ENCODE measurements at regions not wholly inside any gene's neighbourhood (a gene's known extent, or its start where the extent isn't known, plus 50 kb on each side); places are given as distances from the start of the nearest gene placed in this dataset.

- no peak overlapping the region for H2AK5ac ChIP-seq (ENCODE audit: low read depth, low read length)
- peak overlapping the region; percentile 15 for H3K18ac ChIP-seq (ENCODE audit: low read length)
- WGBS, 2 donors (ENCODE audit: extremely low coverage in 2 of 2, insufficient read length in 2 of 2, insufficient replicate concordance in 1 of 2): no CpG with 5 or more reads among the region's 8 CpGs
- H4K8ac ChIP-seq (ENCODE audit: low read depth, low read length): no peak overlapping the region
- no peak overlapping the region for H3K23ac ChIP-seq (ENCODE audit: low read depth, low read length, poor library complexity)
- no peak overlapping the region for H4K91ac ChIP-seq (ENCODE audit: low read depth, low read length, poor library complexity)
- no peak overlapping the region for H2BK5ac ChIP-seq (ENCODE audit: low read length)
- H3K4me3 ChIP-seq (ENCODE audit: low read length in 2 of 2): no peak overlapping the region
- H3K4me2 ChIP-seq (ENCODE audit: insufficient read depth, low read length, poor library complexity, severe bottlenecking): no peak overlapping the region
- no peaks in the 10 kb centered on the region for H3K27me3 ChIP-seq (ENCODE audit: control insufficient read depth in 3 of 3, insufficient read depth in 3 of 3, low read depth in 1 of 3, low read length in 3 of 3)
- no peak overlapping the region for H2AFZ ChIP-seq (ENCODE audit: low read length)
- no peak overlapping the region for H3K9ac ChIP-seq (ENCODE audit: low read depth, low read length, poor library complexity)
- no peaks in the 10 kb centered on the region for H3K36me3 ChIP-seq (replicated peaks in 1 of 2; ENCODE audit: control insufficient read depth in 2 of 2, insufficient read depth in 2 of 2, low read length in 2 of 2)
- H2BK12ac ChIP-seq (ENCODE audit: low read length): no peak overlapping the region
- no peak overlapping the region for H3K4ac ChIP-seq (ENCODE audit: low read length)
- H3K27ac ChIP-seq (replicated peaks; ENCODE audit: low read length): no peak overlapping the region
- DNase-seq (ENCODE audit: low spot score): no peak
- H3K9me3 ChIP-seq (replicated peaks in 1 of 2; ENCODE audit: control insufficient read depth in 2 of 2, insufficient read depth in 1 of 2, low read depth in 1 of 2, low read length in 2 of 2): no peaks in the 10 kb centered on the region
- H3K4me1 ChIP-seq (ENCODE audit: control insufficient read depth in 2 of 2, insufficient read depth in 1 of 2, low read depth in 1 of 2, low read length in 2 of 2): peaks cover 0 to 3% of the 10 kb centered on the region in 2 donors
- no peak overlapping the region for H2BK120ac ChIP-seq (ENCODE audit: low read depth, low read length)
- H2BK15ac ChIP-seq (ENCODE audit: low read length): no peak overlapping the region
- no peaks in the 10 kb centered on the region for H3K79me1 ChIP-seq (ENCODE audit: low read depth, low read length)
- H3K14ac ChIP-seq (ENCODE audit: low read length): no peak overlapping the region
Measured at GRCh38 chr20:40442181-40442963, 246.7 kb downstream of the MAFB start.

DNA sequence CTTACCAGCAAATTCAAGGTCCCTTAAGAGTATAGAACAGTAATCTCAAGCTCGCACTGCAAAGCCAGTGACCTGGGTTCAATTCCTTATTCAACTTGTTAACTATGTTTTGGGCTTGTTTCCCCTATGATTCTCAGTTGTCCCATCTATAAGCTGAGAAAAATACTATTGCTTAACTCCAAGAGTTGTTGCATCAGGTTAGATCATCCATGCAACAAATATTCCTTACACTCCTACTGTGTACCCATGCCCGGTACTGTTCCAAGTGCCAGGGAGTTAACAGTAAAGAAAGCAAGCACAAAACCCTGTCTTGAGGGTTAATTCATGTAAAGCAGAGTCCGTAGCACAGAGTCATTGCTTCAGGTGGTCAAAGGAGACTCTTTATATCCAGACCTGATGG is 247.3 kb downstream of the MAFB start:
- no peaks in the 10 kb centered on the region for H3K4me1 ChIP-seq (ENCODE audit: control insufficient read depth in 2 of 2, insufficient read depth in 1 of 2, low read depth in 1 of 2, low read length in 2 of 2)
- H4K91ac ChIP-seq (ENCODE audit: low read depth, low read length, poor library complexity): no peak overlapping the region
- no CpG with 5 or more reads among the region's 3 CpGs for WGBS, 2 donors (ENCODE audit: extremely low coverage in 2 of 2, insufficient read length in 2 of 2, insufficient replicate concordance in 1 of 2)
- no peaks in the 10 kb centered on the region for H3K27me3 ChIP-seq (ENCODE audit: control insufficient read depth in 3 of 3, insufficient read depth in 3 of 3, low read depth in 1 of 3, low read length in 3 of 3)
- no peak overlapping the region for H2AK5ac ChIP-seq (ENCODE audit: low read depth, low read length)
- no peak overlapping the region for H2BK12ac ChIP-seq (ENCODE audit: low read length)
- no peak overlapping the region for H3K18ac ChIP-seq (ENCODE audit: low read length)
- DNase-seq (ENCODE audit: low spot score): no peak
- H3K9ac ChIP-seq (ENCODE audit: low read depth, low read length, poor library complexity): no peak overlapping the region
- H3K27ac ChIP-seq (replicated peaks; ENCODE audit: low read length): no peak overlapping the region
- H2BK120ac ChIP-seq (ENCODE audit: low read depth, low read length): no peak overlapping the region
- no peak overlapping the region for H3K23ac ChIP-seq (ENCODE audit: low read depth, low read length, poor library complexity)
- H2BK15ac ChIP-seq (ENCODE audit: low read length): no peak overlapping the region
- H4K8ac ChIP-seq (ENCODE audit: low read depth, low read length): no peak overlapping the region
- no peak overlapping the region for H3K4me3 ChIP-seq (ENCODE audit: low read length in 2 of 2)
- no peak overlapping the region for H2AFZ ChIP-seq (ENCODE audit: low read length)
- H3K9me3 ChIP-seq (replicated peaks in 1 of 2; ENCODE audit: control insufficient read depth in 2 of 2, insufficient read depth in 1 of 2, low read depth in 1 of 2, low read length in 2 of 2): no peaks in the 10 kb centered on the region
- H3K36me3 ChIP-seq (replicated peaks in 1 of 2; ENCODE audit: control insufficient read depth in 2 of 2, insufficient read depth in 2 of 2, low read length in 2 of 2): no peaks in the 10 kb centered on the region
- H3K4ac ChIP-seq (ENCODE audit: low read length): no peak overlapping the region
- no peaks in the 10 kb centered on the region for H3K79me1 ChIP-seq (ENCODE audit: low read depth, low read length)
- no peak overlapping the region for H3K14ac ChIP-seq (ENCODE audit: low read length)
- H3K4me2 ChIP-seq (ENCODE audit: insufficient read depth, low read length, poor library complexity, severe bottlenecking): no peak overlapping the region
- H2BK5ac ChIP-seq (ENCODE audit: low read length): no peak overlapping the region

DNA sequence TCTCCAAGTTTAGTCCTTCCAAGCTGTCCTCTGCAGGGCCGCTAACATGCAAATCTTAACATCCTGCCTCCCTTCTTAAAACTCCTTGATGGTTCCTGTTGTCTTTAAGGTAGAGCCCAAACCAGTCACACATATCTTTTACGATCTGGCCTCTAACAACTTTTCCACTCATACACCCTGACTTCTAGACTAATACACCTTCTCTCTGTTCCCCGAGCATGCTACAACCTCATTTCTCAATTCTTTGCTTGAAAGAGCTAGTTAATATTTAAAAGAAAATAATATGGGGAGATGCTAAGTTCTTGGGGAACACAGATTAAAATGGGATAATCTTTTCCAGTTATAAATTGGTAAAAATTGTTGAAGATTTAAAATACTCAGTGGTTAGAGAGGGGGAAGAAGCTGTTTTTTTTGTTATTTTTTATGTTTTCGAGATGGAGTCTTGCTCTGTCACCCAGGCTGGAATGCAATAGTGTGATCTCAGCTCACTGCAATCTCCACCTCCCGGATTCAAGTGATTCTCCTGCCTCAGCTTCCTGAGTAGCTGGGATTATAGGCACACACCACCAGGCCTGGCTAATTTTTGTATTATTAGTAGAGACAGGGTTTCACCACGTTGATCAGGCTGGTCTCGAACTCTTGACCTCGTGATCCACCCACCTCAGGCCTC is 250.7 kb downstream of the MAFB start:
- Histone ChIP-seq H3K4ac (ENCODE audit: low read length) (no peak overlapping the region), H2BK120ac (ENCODE audit: low read depth, low read length) (no peak overlapping the region), H3K18ac (ENCODE audit: low read length) (no peak overlapping the region), H4K91ac (ENCODE audit: low read depth, low read length, poor library complexity) (no peak overlapping the region), H3K9me3 (replicated peaks in 1 of 2; ENCODE audit: control insufficient read depth in 2 of 2, insufficient read depth in 1 of 2, low read depth in 1 of 2, low read length in 2 of 2) (no peaks in the 10 kb centered on the region), H3K4me2 (ENCODE audit: insufficient read depth, low read length, poor library complexity, severe bottlenecking) (no peak overlapping the region), H2AK5ac (ENCODE audit: low read depth, low read length) (no peak overlapping the region), H3K4me3 (ENCODE audit: low read length in 2 of 2) (no peak overlapping the region), H2BK5ac (ENCODE audit: low read length) (no peak overlapping the region), H2AFZ (ENCODE audit: low read length) (no peak overlapping the region), H3K27me3 (ENCODE audit: control insufficient read depth in 3 of 3, insufficient read depth in 3 of 3, low read depth in 1 of 3, low read length in 3 of 3) (no peaks in the 10 kb centered on the region), H3K4me1 (ENCODE audit: control insufficient read depth in 2 of 2, insufficient read depth in 1 of 2, low read depth in 1 of 2, low read length in 2 of 2) (no peaks in the 10 kb centered on the region), H2BK15ac (ENCODE audit: low read length) (no peak overlapping the region), H4K8ac (ENCODE audit: low read depth, low read length) (no peak overlapping the region), H3K27ac (replicated peaks; ENCODE audit: low read length) (no peak overlapping the region), H3K9ac (ENCODE audit: low read depth, low read length, poor library complexity) (no peak overlapping the region), H3K14ac (ENCODE audit: low read length) (no peak overlapping the region), H3K36me3 (replicated peaks in 1 of 2; ENCODE audit: control insufficient read depth in 2 of 2, insufficient read depth in 2 of 2, low read length in 2 of 2) (no peaks in the 10 kb centered on the region), H2BK12ac (ENCODE audit: low read length) (no peak overlapping the region), H3K23ac (ENCODE audit: low read depth, low read length, poor library complexity) (no peak overlapping the region), H3K79me1 (ENCODE audit: low read depth, low read length) (no peaks in the 10 kb centered on the region)
- no peak for DNase-seq (ENCODE audit: low spot score)
- WGBS, 2 donors (ENCODE audit: extremely low coverage in 2 of 2, insufficient read length in 2 of 2, insufficient replicate concordance in 1 of 2): no CpG with 5 or more reads among the region's 8 CpGs

- Histone ChIP-seq H3K4me2 (ENCODE audit: insufficient read depth, low read length, poor library complexity, severe bottlenecking) (no peak overlapping the region), H2BK12ac (ENCODE audit: low read length) (no peak overlapping the region), H2AK5ac (ENCODE audit: low read depth, low read length) (no peak overlapping the region), H3K27ac (replicated peaks; ENCODE audit: low read length) (no peak overlapping the region), H3K23ac (ENCODE audit: low read depth, low read length, poor library complexity) (no peak overlapping the region), H3K9me3 (replicated peaks in 1 of 2; ENCODE audit: control insufficient read depth in 2 of 2, insufficient read depth in 1 of 2, low read depth in 1 of 2, low read length in 2 of 2) (no peaks in the 10 kb centered on the region), H3K4me1 (ENCODE audit: control insufficient read depth in 2 of 2, insufficient read depth in 1 of 2, low read depth in 1 of 2, low read length in 2 of 2) (no peaks in the 10 kb centered on the region), H2BK15ac (ENCODE audit: low read length) (no peak overlapping the region), H2AFZ (ENCODE audit: low read length) (no peak overlapping the region), H3K14ac (ENCODE audit: low read length) (no peak overlapping the region), H3K4me3 (ENCODE audit: low read length in 2 of 2) (no peak overlapping the region), H2BK5ac (ENCODE audit: low read length) (no peak overlapping the region), H3K79me1 (ENCODE audit: low read depth, low read length) (no peaks in the 10 kb centered on the region), H3K4ac (ENCODE audit: low read length) (no peak overlapping the region), H3K18ac (ENCODE audit: low read length) (no peak overlapping the region), H4K91ac (ENCODE audit: low read depth, low read length, poor library complexity) (no peak overlapping the region), H3K27me3 (ENCODE audit: control insufficient read depth in 3 of 3, insufficient read depth in 3 of 3, low read depth in 1 of 3, low read length in 3 of 3) (no peaks in the 10 kb centered on the region), H4K8ac (ENCODE audit: low read depth, low read length) (no peak overlapping the region), H3K36me3 (replicated peaks in 1 of 2; ENCODE audit: control insufficient read depth in 2 of 2, insufficient read depth in 2 of 2, low read length in 2 of 2) (no peaks in the 10 kb centered on the region), H2BK120ac (ENCODE audit: low read depth, low read length) (no peak overlapping the region), H3K9ac (ENCODE audit: low read depth, low read length, poor library complexity) (no peak overlapping the region)
- DNase-seq (ENCODE audit: low spot score): no peak
- WGBS, 2 donors (ENCODE audit: extremely low coverage in 2 of 2, insufficient read length in 2 of 2, insufficient replicate concordance in 1 of 2): no CpG with 5 or more reads among the region's 1 CpG
Measured at GRCh38 chr20:40436011-40436410, 253.0 kb downstream of the MAFB start.

Measured in neuronal stem cell (in vitro differentiated cells).